ENCODE measurements at regions not wholly inside any gene's neighbourhood (a gene's known extent, or its start where the extent isn't known, plus 50 kb on each side); places are given as distances from the start of the nearest gene placed in this dataset.

DNA sequence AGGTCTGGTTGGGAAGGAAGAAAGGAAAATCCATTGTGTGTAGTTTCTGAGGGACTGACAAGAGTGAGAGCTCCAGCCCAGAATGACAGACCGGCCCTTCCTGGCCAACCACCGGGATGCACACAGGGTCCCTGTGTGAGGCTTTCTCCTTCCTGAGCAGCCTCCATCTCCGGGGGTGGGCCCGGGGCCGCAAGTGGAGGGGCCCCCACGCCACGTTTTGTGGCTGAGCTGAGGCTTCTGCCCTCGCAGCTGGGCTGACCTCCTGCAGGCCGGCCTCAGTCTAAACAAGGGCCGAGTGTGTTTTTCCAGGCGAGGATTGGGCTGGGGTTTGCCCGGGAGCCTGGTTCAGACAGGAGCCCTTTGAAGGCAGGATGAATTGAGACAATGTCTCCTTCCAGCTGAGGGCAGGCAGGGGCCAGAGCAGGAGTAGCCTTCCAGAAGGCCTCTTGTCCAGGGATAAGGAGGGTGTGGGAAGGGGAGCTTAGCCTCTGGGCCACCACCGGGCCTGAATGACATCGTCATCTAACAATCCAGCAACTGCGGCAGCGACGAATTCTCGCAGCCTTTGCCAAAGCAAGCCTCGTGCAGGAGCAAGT, 96.5 kb upstream of the NCOR2 start:
- Histone ChIP-seq H3K27me3 (ENCODE audit: control insufficient read depth in 4 of 4, insufficient read depth in 4 of 4, low read length in 3 of 4) (no peaks in the 10 kb centered on the region), H3K4me1 (ENCODE audit: control insufficient read depth in 4 of 4, insufficient read depth in 4 of 4, low read length in 3 of 4) (no peaks in the 10 kb centered on the region), H3K4me3 (ENCODE audit: low read depth in 1 of 3, low read length in 3 of 3) (no peak overlapping the region), H3K36me3 (ENCODE audit: control insufficient read depth in 4 of 4, insufficient read depth in 3 of 4, low read depth in 1 of 4, low read length in 3 of 4) (no peaks in the 10 kb centered on the region), H3K27ac (ENCODE audit: low read depth in 1 of 2, low read length in 2 of 2) (no peak overlapping the region), H3K9ac (ENCODE audit: low read depth in 1 of 2, low read length in 2 of 2) (no peak overlapping the region), H3K9me3 (ENCODE audit: control insufficient read depth in 4 of 4, low read length in 3 of 4) (peaks cover 0 to 6% (median 3%) of the 10 kb centered on the region in 4 donors)
- no peak for DNase-seq (ENCODE audit: low spot score)
- WGBS, result 90% methylated on average over 19 of the region's 19 CpGs
- TF ChIP-seq TAF1 (conservative IDR thresholded peaks at IDR 0.05) (no peak), YY1 (IDR thresholded peaks at IDR 0.05) (no peak), FOXA1 (IDR thresholded peaks at IDR 0.05) (no peak), GABPA (IDR thresholded peaks at IDR 0.05 in 1 of 2, conservative IDR thresholded peaks at IDR 0.05 in 1 of 2) (no peak), JUND (IDR thresholded peaks at IDR 0.05) (no peak), EGR1 (IDR thresholded peaks at IDR 0.05; ENCODE audit: low read depth in 2 of 2) (no peak), ATF3 (IDR thresholded peaks at IDR 0.05) (no peak), CTCF (IDR thresholded peaks at IDR 0.05; ENCODE audit: low read depth, low read length, missing input control) (no peak), RXRA (IDR thresholded peaks at IDR 0.05) (no peak)
- TF ChIP-seq, protein P1, sequence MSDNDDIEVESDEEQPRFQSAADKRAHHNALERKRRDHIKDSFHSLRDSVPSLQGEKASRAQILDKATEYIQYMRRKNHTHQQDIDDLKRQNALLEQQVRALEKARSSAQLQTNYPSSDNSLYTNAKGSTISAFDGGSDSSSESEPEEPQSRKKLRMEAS (IDR thresholded peaks at IDR 0.05), result no peak
- TF ChIP-seq, protein P2, sequence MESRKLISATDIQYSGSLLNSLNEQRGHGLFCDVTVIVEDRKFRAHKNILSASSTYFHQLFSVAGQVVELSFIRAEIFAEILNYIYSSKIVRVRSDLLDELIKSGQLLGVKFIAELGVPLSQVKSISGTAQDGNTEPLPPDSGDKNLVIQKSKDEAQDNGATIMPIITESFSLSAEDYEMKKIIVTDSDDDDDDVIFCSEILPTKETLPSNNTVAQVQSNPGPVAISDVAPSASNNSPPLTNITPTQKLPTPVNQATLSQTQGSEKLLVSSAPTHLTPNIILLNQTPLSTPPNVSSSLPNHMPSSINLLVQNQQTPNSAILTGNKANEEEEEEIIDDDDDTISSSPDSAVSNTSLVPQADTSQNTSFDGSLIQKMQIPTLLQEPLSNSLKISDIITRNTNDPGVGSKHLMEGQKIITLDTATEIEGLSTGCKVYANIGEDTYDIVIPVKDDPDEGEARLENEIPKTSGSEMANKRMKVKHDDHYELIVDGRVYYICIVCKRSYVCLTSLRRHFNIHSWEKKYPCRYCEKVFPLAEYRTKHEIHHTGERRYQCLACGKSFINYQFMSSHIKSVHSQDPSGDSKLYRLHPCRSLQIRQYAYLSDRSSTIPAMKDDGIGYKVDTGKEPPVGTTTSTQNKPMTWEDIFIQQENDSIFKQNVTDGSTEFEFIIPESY (IDR thresholded peaks at IDR 0.05), result no peak

DNA sequence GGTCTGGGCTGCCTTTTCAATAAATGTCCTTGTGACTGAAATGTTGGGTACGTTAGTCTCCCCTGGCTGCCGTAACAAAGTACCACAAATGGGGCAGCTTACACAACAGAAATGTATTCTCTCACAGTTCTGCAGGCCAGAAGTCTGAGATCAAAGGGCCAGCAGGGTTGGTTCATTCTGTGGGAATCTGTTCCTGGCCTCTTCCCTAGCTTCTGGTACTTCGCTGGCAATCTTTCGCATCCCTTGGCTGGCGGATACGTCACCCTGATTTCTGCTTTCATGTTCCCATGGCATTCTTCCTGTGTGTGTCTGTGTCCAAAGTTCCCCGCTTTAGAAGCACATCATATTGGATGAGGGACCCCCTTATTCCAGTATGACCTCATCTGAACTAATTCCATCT, 95.8 kb upstream of the NCOR2 start:
- TF ChIP-seq SP1 (IDR thresholded peaks at IDR 0.05), result no peak
- no peak for TF ChIP-seq FOXA2 (IDR thresholded peaks at IDR 0.05)
- TF ChIP-seq RAD21 (IDR thresholded peaks at IDR 0.05), result no peak
- no peak for TF ChIP-seq ATF3 (IDR thresholded peaks at IDR 0.05)
- no peak for TF ChIP-seq YY1 (IDR thresholded peaks at IDR 0.05)
- no peaks in the 10 kb centered on the region for H3K27me3 ChIP-seq (ENCODE audit: control insufficient read depth in 4 of 4, insufficient read depth in 4 of 4, low read length in 3 of 4)
- no peak overlapping the region for H3K4me3 ChIP-seq (ENCODE audit: low read depth in 1 of 3, low read length in 3 of 3)
- H3K27ac ChIP-seq (ENCODE audit: low read depth in 1 of 2, low read length in 2 of 2), result no peak overlapping the region
- H3K4me1 ChIP-seq (ENCODE audit: control insufficient read depth in 4 of 4, insufficient read depth in 4 of 4, low read length in 3 of 4), result no peaks in the 10 kb centered on the region
- H3K9me3 ChIP-seq (ENCODE audit: control insufficient read depth in 4 of 4, low read length in 3 of 4), result peaks cover 0 to 6% (median 3%) of the 10 kb centered on the region in 4 donors
- 85% methylated on average over 7 of the region's 7 CpGs for WGBS
- H3K36me3 ChIP-seq (ENCODE audit: control insufficient read depth in 4 of 4, insufficient read depth in 3 of 4, low read depth in 1 of 4, low read length in 3 of 4), result no peaks in the 10 kb centered on the region
- no peak overlapping the region for H3K9ac ChIP-seq (ENCODE audit: low read depth in 1 of 2, low read length in 2 of 2)
- no peak for DNase-seq (ENCODE audit: low spot score)

GRCh38 chr12:124661341-124661740, 93.9 kb upstream of the NCOR2 start:
- H3K36me3 ChIP-seq (ENCODE audit: control insufficient read depth in 4 of 4, insufficient read depth in 3 of 4, low read depth in 1 of 4, low read length in 3 of 4), result no peaks in the 10 kb centered on the region
- no peak overlapping the region for H3K9ac ChIP-seq (ENCODE audit: low read depth in 1 of 2, low read length in 2 of 2)
- no peaks in the 10 kb centered on the region for H3K9me3 ChIP-seq (ENCODE audit: control insufficient read depth in 4 of 4, low read length in 3 of 4)
- H3K27ac ChIP-seq (ENCODE audit: low read depth in 1 of 2, low read length in 2 of 2), result no peak overlapping the region
- H3K27me3 ChIP-seq (ENCODE audit: control insufficient read depth in 4 of 4, insufficient read depth in 4 of 4, low read length in 3 of 4), result no peaks in the 10 kb centered on the region
- DNase-seq (ENCODE audit: low spot score), result no peak
- 88% methylated on average over 7 of the region's 7 CpGs for WGBS
- H3K4me3 ChIP-seq (ENCODE audit: low read depth in 1 of 3, low read length in 3 of 3), result no peak overlapping the region
- H3K4me1 ChIP-seq (ENCODE audit: control insufficient read depth in 4 of 4, insufficient read depth in 4 of 4, low read length in 3 of 4), result peaks cover 0 to 7% (median 6%) of the 10 kb centered on the region in 4 donors
- no peak for TF ChIP-seq JUND (IDR thresholded peaks at IDR 0.05)
- TF ChIP-seq RAD21 (IDR thresholded peaks at IDR 0.05), result no peak
- TF ChIP-seq TAF1 (conservative IDR thresholded peaks at IDR 0.05), result no peak
- TF ChIP-seq HNF4G (IDR thresholded peaks at IDR 0.05), result no peak
- no peak for TF ChIP-seq FOXA2 (IDR thresholded peaks at IDR 0.05)
- TF ChIP-seq ATF3 (IDR thresholded peaks at IDR 0.05), result no peak
- no peak for TF ChIP-seq SP1 (IDR thresholded peaks at IDR 0.05)
- TF ChIP-seq RXRA (IDR thresholded peaks at IDR 0.05), result no peak
- TF ChIP-seq, protein P3, sequence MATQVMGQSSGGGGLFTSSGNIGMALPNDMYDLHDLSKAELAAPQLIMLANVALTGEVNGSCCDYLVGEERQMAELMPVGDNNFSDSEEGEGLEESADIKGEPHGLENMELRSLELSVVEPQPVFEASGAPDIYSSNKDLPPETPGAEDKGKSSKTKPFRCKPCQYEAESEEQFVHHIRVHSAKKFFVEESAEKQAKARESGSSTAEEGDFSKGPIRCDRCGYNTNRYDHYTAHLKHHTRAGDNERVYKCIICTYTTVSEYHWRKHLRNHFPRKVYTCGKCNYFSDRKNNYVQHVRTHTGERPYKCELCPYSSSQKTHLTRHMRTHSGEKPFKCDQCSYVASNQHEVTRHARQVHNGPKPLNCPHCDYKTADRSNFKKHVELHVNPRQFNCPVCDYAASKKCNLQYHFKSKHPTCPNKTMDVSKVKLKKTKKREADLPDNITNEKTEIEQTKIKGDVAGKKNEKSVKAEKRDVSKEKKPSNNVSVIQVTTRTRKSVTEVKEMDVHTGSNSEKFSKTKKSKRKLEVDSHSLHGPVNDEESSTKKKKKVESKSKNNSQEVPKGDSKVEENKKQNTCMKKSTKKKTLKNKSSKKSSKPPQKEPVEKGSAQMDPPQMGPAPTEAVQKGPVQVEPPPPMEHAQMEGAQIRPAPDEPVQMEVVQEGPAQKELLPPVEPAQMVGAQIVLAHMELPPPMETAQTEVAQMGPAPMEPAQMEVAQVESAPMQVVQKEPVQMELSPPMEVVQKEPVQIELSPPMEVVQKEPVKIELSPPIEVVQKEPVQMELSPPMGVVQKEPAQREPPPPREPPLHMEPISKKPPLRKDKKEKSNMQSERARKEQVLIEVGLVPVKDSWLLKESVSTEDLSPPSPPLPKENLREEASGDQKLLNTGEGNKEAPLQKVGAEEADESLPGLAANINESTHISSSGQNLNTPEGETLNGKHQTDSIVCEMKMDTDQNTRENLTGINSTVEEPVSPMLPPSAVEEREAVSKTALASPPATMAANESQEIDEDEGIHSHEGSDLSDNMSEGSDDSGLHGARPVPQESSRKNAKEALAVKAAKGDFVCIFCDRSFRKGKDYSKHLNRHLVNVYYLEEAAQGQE (IDR thresholded peaks at IDR 0.05), result no peak
- no peak for TF ChIP-seq EGR1 (IDR thresholded peaks at IDR 0.05; ENCODE audit: low read depth in 2 of 2)
- TF ChIP-seq, protein P2 (IDR thresholded peaks at IDR 0.05), result no peak

All from liver (tissue), 8 donors.